HCT116 (cell line): ENCODE measurements at regions not wholly inside any gene's neighbourhood (a gene's known extent, or its start where the extent isn't known, plus 50 kb on each side); places are given as distances from the start of the nearest gene placed in this dataset.

Source experiments
- ATAC-seq: fragments of 200-7000 bp; cut with Tn5 transposase; 2 replicates; pipeline ENCODE4 v1.9.1; 2020; ENCODE audit warnings: mild to moderate bottlenecking, moderate library complexity
- BruUV-seq: library from RNA; stranded (reverse); fragments of 400-500 nt; replicated peaks from 2 replicates; lab custom pipeline; 2021; lab: Mats Ljungman, UMichigan
- CTCF ChIA-PET: fragments of 300-600 bp; sonication (Branson Sonifier 250); formaldehyde crosslinking; loops from one replicate; lab custom pipeline; 2021; ENCODE audit warnings: antibody characterized with exemption; lab: Charles Lee
- POLR2A ChIA-PET: fragments of 300-600, 350-600 bp; sonication (Branson Sonifier 250); formaldehyde crosslinking; loops from one replicate; lab custom pipeline; 2021; ENCODE audit warnings: antibody characterized with exemption; lab: Charles Lee
- RAD21 ChIA-PET, 2 experiments: fragments of 300-600 bp; sonication (Branson Sonifier 250); formaldehyde crosslinking; loops; one replicate each; lab custom pipeline; 2023; ENCODE audit warnings: low total read pairs in 2 of 2; ENCODE audit not compliant: uncharacterized antibody in 2 of 2, unreplicated experiment in 2 of 2, low non-redundant PET in 1 of 2; lab: Charles Lee
- DNase-seq: peaks from one replicate; pipeline ENCODE4 v3.0.0-alpha.2; 2010; ENCODE audit warnings: low read depth, low spot score
- H2AFZ ChIP-seq: fragments of 200-600 bp; shearing (Covaris generic), sonication (generic); 2 replicates; pipeline ENCODE4 v1.6.1; 2017; ENCODE audit warnings: low read depth, mixed run types, mixed read lengths, antibody characterized with exemption, low read length; ENCODE audit not compliant: poor library complexity, severe bottlenecking
- H3K27ac ChIP-seq: 2 replicates; pipeline ENCODE4 v1.5.1; 2012; ENCODE audit warnings: low read depth, low read length
- H3K27me3 ChIP-seq: fragments of 200-600 bp; sonication (generic); 2 replicates; pipeline ENCODE4 v1.6.1; 2016; ENCODE audit warnings: mixed run types, low read length, mixed read lengths; ENCODE audit not compliant: insufficient read depth
- H3K36me3 ChIP-seq, 2 experiments: fragments of 200-500 bp in 1 of 2; fragments of 200-600 bp in 1 of 2; sonication (Bioruptor generic) in 1 of 2; sonication (generic) in 1 of 2; 2 replicates each; pipeline versions ENCODE4 v1.5.1 to v1.6.1; 2014 to 2016; ENCODE audit warnings: low read length in 2 of 2, inconsistent platforms in 1 of 2, mixed read lengths in 1 of 2, mixed run types in 1 of 2; ENCODE audit not compliant: insufficient read depth in 2 of 2, control insufficient read depth in 1 of 2
- H3K4me1 ChIP-seq, 2 experiments: fragments of 200-600 bp in 1 of 2; sonication (generic) in 1 of 2; 2 replicates each; pipeline versions ENCODE4 v1.5.1 to v1.6.1; 2012 to 2017; ENCODE audit warnings: low read length in 2 of 2, inconsistent platforms in 1 of 2, mild to moderate bottlenecking in 1 of 2, mixed read lengths in 1 of 2, mixed run types in 1 of 2, moderate library complexity in 1 of 2; ENCODE audit not compliant: insufficient read depth in 2 of 2, control insufficient read depth in 1 of 2
- H3K4me2 ChIP-seq: fragments of 200-600 bp; sonication (generic); 2 replicates; pipeline ENCODE4 v1.6.1; 2017; ENCODE audit warnings: mixed run types, low read length, mixed read lengths
- H3K4me3 ChIP-seq, 2 experiments: fragments of 200-600 bp in 1 of 2; sonication (generic) in 1 of 2; replicated peaks in 1 of 2; 2 replicates each; pipeline ENCODE4 v1.5.1; 2011 to 2016; ENCODE audit warnings: low read length in 2 of 2, control low read depth in 1 of 2, low read depth in 1 of 2, mild to moderate bottlenecking in 1 of 2, mixed read lengths in 1 of 2, mixed run types in 1 of 2
- H3K79me2 ChIP-seq: fragments of 200-600 bp; sonication (generic); 2 replicates; pipeline ENCODE4 v1.6.1; 2017; ENCODE audit warnings: mild to moderate bottlenecking, mixed run types, low read length, moderate library complexity, mixed read lengths; ENCODE audit not compliant: insufficient read depth
- H3K9ac ChIP-seq: fragments of 200-600 bp; sonication (generic); 2 replicates; pipeline ENCODE4 v1.6.1; 2016; ENCODE audit warnings: low read length, mixed read lengths
- H3K9me2 ChIP-seq: fragments of 200-600 bp; sonication (generic), shearing (Covaris generic); 2 replicates; pipeline ENCODE4 v1.6.1; 2017; ENCODE audit warnings: mixed run types, mild to moderate bottlenecking, moderate library complexity; ENCODE audit not compliant: insufficient read depth
- H3K9me3 ChIP-seq, 2 experiments: fragments of 200-500 bp in 1 of 2; fragments of 200-600 bp in 1 of 2; sonication (Bioruptor generic) in 1 of 2; sonication (generic) in 1 of 2; 2 replicates each; pipeline ENCODE4 v1.6.1; 2014 to 2017; ENCODE audit warnings: low read length in 2 of 2, mixed read lengths in 2 of 2, inconsistent platforms in 1 of 2, low read depth in 1 of 2, mild to moderate bottlenecking in 1 of 2, mixed run types in 1 of 2, moderate library complexity in 1 of 2; ENCODE audit not compliant: control insufficient read depth in 1 of 2, insufficient read depth in 1 of 2
- H4K20me1 ChIP-seq: fragments of 200-600 bp; sonication (generic), shearing (Covaris generic); 2 replicates; pipeline ENCODE4 v1.6.1; 2017; ENCODE audit warnings: mixed run types, mild to moderate bottlenecking, moderate library complexity; ENCODE audit not compliant: insufficient read depth
- CBX3 ChIP-seq: IDR thresholded peaks from 2 replicates; pipeline ENCODE4 v1.6.1; 2012; ENCODE audit warnings: low read depth
- EGR1 ChIP-seq: IDR thresholded peaks from 2 replicates; pipeline ENCODE4 v1.6.1; 2012; ENCODE audit warnings: low read depth
- EZH2phosphoT487 ChIP-seq: fragments of 200-600 bp; IDR thresholded peaks from 2 replicates; pipeline ENCODE4 v1.6.1; 2018; ENCODE audit warnings: antibody characterized with exemption, borderline replicate concordance
- JUND ChIP-seq: IDR thresholded peaks from 2 replicates; pipeline ENCODE4 v1.6.1; 2012
- POLR2A ChIP-seq: IDR thresholded peaks from 2 replicates; pipeline ENCODE4 v1.7.0; 2011; ENCODE audit warnings: borderline replicate concordance; ENCODE audit not compliant: insufficient read depth, insufficient read length; ENCODE audit errors: extremely low read depth
- RAD21 ChIP-seq: IDR thresholded peaks from 2 replicates; pipeline ENCODE4 v1.6.1; 2012; ENCODE audit warnings: low read depth, mild to moderate bottlenecking
- SP1 ChIP-seq: IDR thresholded peaks from 2 replicates; pipeline ENCODE4 v1.6.1; 2012; ENCODE audit warnings: low read depth
- TCF7L2 ChIP-seq: IDR thresholded peaks from 2 replicates; pipeline ENCODE4 v1.7.0; 2011; ENCODE audit warnings: borderline replicate concordance, inconsistent platforms; ENCODE audit not compliant: insufficient read depth, insufficient read length; ENCODE audit errors: extremely low read depth
- YY1 ChIP-seq: IDR thresholded peaks from 2 replicates; pipeline ENCODE4 v1.6.1; 2011; ENCODE audit warnings: low read length, low read depth, moderate library complexity, mild to moderate bottlenecking; ENCODE audit not compliant: insufficient replicate concordance; ENCODE audit errors: extremely low read depth
- ZFX ChIP-seq: fragments of 450-650 bp; IDR thresholded peaks from 2 replicates; pipeline ENCODE4 v1.6.1; 2017
- intact Hi-C: fragments of 100-400 bp; cut with micrococcal nuclease; formaldehyde crosslinking; loops from 2 replicates; pipeline ENCODE4 v1.10.0; 2022
- TF ChIP-seq, protein P1 (sequence below): IDR thresholded peaks from 2 replicates; pipeline ENCODE4 v1.6.1; 2012; ENCODE audit warnings: low read depth
- TF ChIP-seq, protein P2 (sequence below): IDR thresholded peaks from 2 replicates; pipeline ENCODE4 v1.6.1; 2011; ENCODE audit warnings: mild to moderate bottlenecking, low read length, moderate library complexity; ENCODE audit not compliant: insufficient replicate concordance; ENCODE audit errors: extremely low read depth

DNA sequence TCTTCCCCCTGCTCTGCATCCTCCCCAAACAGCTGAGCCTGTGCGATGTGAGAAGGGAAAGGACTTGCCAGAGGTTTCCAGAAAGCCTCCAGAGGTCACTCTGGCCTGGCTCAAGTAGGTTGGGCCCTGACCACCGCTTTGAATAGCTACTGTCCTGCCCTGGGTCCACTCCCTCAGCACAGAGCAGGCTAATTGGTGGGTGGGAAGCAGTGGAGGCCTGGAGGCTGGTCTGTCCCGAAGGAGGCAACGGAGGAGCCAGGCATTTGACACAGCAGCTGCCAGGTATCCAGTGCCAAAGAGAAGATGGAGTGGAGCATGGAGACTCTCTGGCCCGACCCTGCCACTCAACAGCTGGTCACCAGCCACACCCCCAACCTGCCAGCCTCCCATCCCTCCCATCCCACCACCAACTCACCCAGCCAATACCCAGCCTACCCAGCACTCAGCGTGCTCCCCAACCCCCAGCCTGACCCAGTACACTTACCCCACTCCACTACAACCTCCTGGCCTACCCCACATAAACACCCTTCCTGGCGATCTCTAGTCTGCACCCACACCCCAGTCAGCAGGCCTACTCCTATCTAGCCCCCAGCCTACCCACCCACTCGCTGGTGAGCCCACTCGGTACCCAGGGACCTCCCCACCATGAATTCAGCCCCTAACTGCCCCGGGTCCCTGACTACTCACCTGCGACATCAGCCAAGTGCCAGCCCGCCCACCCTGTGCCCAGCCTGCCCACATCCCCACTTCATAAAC is 64.6 kb upstream of the COL13A1 start:
- Histone ChIP-seq H3K4me3 (no peak overlapping the region), H3K9ac (no peak overlapping the region), H3K36me3 (no peaks in the 10 kb centered on the region), H3K27ac (no peak overlapping the region), H4K20me1 (no peaks in the 10 kb centered on the region), H3K4me1 (no peaks in the 10 kb centered on the region), H3K79me2 (no peaks in the 10 kb centered on the region), H3K9me3 (no peaks in the 10 kb centered on the region), H3K27me3 (no peaks in the 10 kb centered on the region), H2AFZ (no peak overlapping the region)
- ATAC-seq, result no peak
- BruUV-seq, result no TSS peak
- POLR2A ChIA-PET, result no interaction called here
- CTCF ChIA-PET, result no interaction called here
- RAD21 ChIA-PET, result no interaction called here
- no peak for DNase-seq
- no peak for TF ChIP-seq POLR2A
- no peak for TF ChIP-seq JUND
- TF ChIP-seq, protein P1, sequence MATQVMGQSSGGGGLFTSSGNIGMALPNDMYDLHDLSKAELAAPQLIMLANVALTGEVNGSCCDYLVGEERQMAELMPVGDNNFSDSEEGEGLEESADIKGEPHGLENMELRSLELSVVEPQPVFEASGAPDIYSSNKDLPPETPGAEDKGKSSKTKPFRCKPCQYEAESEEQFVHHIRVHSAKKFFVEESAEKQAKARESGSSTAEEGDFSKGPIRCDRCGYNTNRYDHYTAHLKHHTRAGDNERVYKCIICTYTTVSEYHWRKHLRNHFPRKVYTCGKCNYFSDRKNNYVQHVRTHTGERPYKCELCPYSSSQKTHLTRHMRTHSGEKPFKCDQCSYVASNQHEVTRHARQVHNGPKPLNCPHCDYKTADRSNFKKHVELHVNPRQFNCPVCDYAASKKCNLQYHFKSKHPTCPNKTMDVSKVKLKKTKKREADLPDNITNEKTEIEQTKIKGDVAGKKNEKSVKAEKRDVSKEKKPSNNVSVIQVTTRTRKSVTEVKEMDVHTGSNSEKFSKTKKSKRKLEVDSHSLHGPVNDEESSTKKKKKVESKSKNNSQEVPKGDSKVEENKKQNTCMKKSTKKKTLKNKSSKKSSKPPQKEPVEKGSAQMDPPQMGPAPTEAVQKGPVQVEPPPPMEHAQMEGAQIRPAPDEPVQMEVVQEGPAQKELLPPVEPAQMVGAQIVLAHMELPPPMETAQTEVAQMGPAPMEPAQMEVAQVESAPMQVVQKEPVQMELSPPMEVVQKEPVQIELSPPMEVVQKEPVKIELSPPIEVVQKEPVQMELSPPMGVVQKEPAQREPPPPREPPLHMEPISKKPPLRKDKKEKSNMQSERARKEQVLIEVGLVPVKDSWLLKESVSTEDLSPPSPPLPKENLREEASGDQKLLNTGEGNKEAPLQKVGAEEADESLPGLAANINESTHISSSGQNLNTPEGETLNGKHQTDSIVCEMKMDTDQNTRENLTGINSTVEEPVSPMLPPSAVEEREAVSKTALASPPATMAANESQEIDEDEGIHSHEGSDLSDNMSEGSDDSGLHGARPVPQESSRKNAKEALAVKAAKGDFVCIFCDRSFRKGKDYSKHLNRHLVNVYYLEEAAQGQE, result no peak
- no peak for TF ChIP-seq EZH2phosphoT487
- TF ChIP-seq, protein P2, sequence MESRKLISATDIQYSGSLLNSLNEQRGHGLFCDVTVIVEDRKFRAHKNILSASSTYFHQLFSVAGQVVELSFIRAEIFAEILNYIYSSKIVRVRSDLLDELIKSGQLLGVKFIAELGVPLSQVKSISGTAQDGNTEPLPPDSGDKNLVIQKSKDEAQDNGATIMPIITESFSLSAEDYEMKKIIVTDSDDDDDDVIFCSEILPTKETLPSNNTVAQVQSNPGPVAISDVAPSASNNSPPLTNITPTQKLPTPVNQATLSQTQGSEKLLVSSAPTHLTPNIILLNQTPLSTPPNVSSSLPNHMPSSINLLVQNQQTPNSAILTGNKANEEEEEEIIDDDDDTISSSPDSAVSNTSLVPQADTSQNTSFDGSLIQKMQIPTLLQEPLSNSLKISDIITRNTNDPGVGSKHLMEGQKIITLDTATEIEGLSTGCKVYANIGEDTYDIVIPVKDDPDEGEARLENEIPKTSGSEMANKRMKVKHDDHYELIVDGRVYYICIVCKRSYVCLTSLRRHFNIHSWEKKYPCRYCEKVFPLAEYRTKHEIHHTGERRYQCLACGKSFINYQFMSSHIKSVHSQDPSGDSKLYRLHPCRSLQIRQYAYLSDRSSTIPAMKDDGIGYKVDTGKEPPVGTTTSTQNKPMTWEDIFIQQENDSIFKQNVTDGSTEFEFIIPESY, result no peak
- no peak for TF ChIP-seq TCF7L2
- TF ChIP-seq YY1, result no peak
- TF ChIP-seq RAD21, result no peak
- no peak for TF ChIP-seq CBX3
- no peak for TF ChIP-seq ZFX
- TF ChIP-seq SP1, result no peak
- no peak for TF ChIP-seq EGR1
- TF ChIP-seq, all 23 proteins: peak for 0
- Histone ChIP-seq H3K9me2 (no peaks in the 10 kb centered on the region), H3K4me2 (no peak overlapping the region)
- intact Hi-C loops, result no loop called here
